OCI-LY3 (cell line): ENCODE measurements at regions not wholly inside any gene's neighbourhood (a gene's known extent, or its start where the extent isn't known, plus 50 kb on each side); places are given as distances from the start of the nearest gene placed in this dataset.

Source experiments
- CTCF ChIP-seq: fragments of 200-600, 300-600 bp; sonication (generic); IDR thresholded peaks from 2 replicates; pipeline ENCODE4 v1.5.1; 2014; ENCODE audit warnings: antibody characterized with exemption, low read length, low read depth
- EZH2phosphoT487 ChIP-seq: fragments of 200-600 bp; shearing (Covaris generic); IDR thresholded peaks from 2 replicates; pipeline ENCODE4 v1.6.1; 2018; ENCODE audit warnings: antibody characterized with exemption, mixed run types, low read depth

GRCh38 chrX:113651306-113651705, 810.7 kb upstream of the AMOT start:
- TF ChIP-seq CTCF = no peak
- TF ChIP-seq EZH2phosphoT487 = no peak
